ENCODE measurements at regions not wholly inside any gene's neighbourhood (a gene's known extent, or its start where the extent isn't known, plus 50 kb on each side); places are given as distances from the start of the nearest gene placed in this dataset.

GRCh38 chr17:5978496-5978895 lies 91.7 kb upstream of the WSCD1 start:
- no peak for TF ChIP-seq CTCF (IDR thresholded peaks at IDR 0.05; ENCODE audit: insufficient read depth, low read length)
- TF ChIP-seq REST (IDR thresholded peaks at IDR 0.05; ENCODE audit: insufficient replicate concordance, low read depth): no peak
- no peak for TF ChIP-seq POLR2AphosphoS5 (IDR thresholded peaks at IDR 0.05; ENCODE audit: low read depth)
- no peak for TF ChIP-seq GABPA (IDR thresholded peaks at IDR 0.05; ENCODE audit: low read depth)
- TF ChIP-seq SPI1 (IDR thresholded peaks at IDR 0.05; ENCODE audit: borderline replicate concordance, low read depth): no peak

Measured in HL-60 (cell line).